ENCODE measurements at regions not wholly inside any gene's neighbourhood (a gene's known extent, or its start where the extent isn't known, plus 50 kb on each side); places are given as distances from the start of the nearest gene placed in this dataset.

- peaks cover 12% of the 10 kb centered on the region for H3K9me3 Mint-ChIP-seq (ENCODE audit: low read depth)
- H3K27me3 Mint-ChIP-seq: no peaks in the 10 kb centered on the region
- DNase-seq (ENCODE audit: low spot score, unreplicated experiment): no peak
- no peaks in the 10 kb centered on the region for H3K4me1 Mint-ChIP-seq (ENCODE audit: low read depth)
- no peak for TF ChIP-seq CTCF (IDR thresholded peaks at IDR 0.05; ENCODE audit: unreplicated experiment)
- H3K4me3 Mint-ChIP-seq (ENCODE audit: low read depth): no peak overlapping the region
- no peak overlapping the region for H3K27ac Mint-ChIP-seq
- peaks cover 5% of the 10 kb centered on the region for H3K36me3 Mint-ChIP-seq (ENCODE audit: insufficient read depth)
These were observed 1245.1 kb upstream of the ADGRL4 start for GRCh38 chr1:80251591-80251990.

GRCh38 chr1:80251171-80251570, 1244.6 kb upstream of the ADGRL4 start:
- Mint-ChIP-seq H3K4me1 (ENCODE audit: low read depth) (no peaks in the 10 kb centered on the region), H3K27ac (no peak overlapping the region), H3K9me3 (ENCODE audit: low read depth) (peaks cover 12% of the 10 kb centered on the region), H3K4me3 (ENCODE audit: low read depth) (no peak overlapping the region), H3K36me3 (ENCODE audit: insufficient read depth) (peaks cover 5% of the 10 kb centered on the region), H3K27me3 (no peaks in the 10 kb centered on the region)
- no peak for DNase-seq (ENCODE audit: low spot score, unreplicated experiment)
- TF ChIP-seq CTCF (IDR thresholded peaks at IDR 0.05; ENCODE audit: unreplicated experiment): no peak

GRCh38 chr1:80250573-80251168, 1244.1 kb upstream of the ADGRL4 start:
- peaks cover 12% of the 10 kb centered on the region for H3K9me3 Mint-ChIP-seq (ENCODE audit: low read depth)
- no peak overlapping the region for H3K4me3 Mint-ChIP-seq (ENCODE audit: low read depth)
- no peaks in the 10 kb centered on the region for H3K4me1 Mint-ChIP-seq (ENCODE audit: low read depth)
- no peak overlapping the region for H3K27ac Mint-ChIP-seq
- H3K36me3 Mint-ChIP-seq (ENCODE audit: insufficient read depth): peaks cover 5% of the 10 kb centered on the region
- no peaks in the 10 kb centered on the region for H3K27me3 Mint-ChIP-seq
- DNase-seq (ENCODE audit: low spot score, unreplicated experiment): no peak
- TF ChIP-seq CTCF (IDR thresholded peaks at IDR 0.05; ENCODE audit: unreplicated experiment): no peak

GRCh38 chr1:80249699-80250098, 1243.2 kb upstream of the ADGRL4 start:
- Mint-ChIP-seq H3K27me3 (no peaks in the 10 kb centered on the region), H3K9me3 (ENCODE audit: low read depth) (peaks cover 12% of the 10 kb centered on the region), H3K4me3 (ENCODE audit: low read depth) (no peak overlapping the region), H3K4me1 (ENCODE audit: low read depth) (no peaks in the 10 kb centered on the region), H3K27ac (no peak overlapping the region), H3K36me3 (ENCODE audit: insufficient read depth) (peaks cover 5% of the 10 kb centered on the region)
- no peak for DNase-seq (ENCODE audit: low spot score, unreplicated experiment)
- TF ChIP-seq CTCF (IDR thresholded peaks at IDR 0.05; ENCODE audit: unreplicated experiment): no peak

- TF ChIP-seq CTCF (IDR thresholded peaks at IDR 0.05; ENCODE audit: unreplicated experiment): no peak
- Mint-ChIP-seq H3K27ac (no peak overlapping the region), H3K27me3 (no peaks in the 10 kb centered on the region), H3K4me1 (ENCODE audit: low read depth) (no peaks in the 10 kb centered on the region), H3K9me3 (ENCODE audit: low read depth) (peaks cover 12% of the 10 kb centered on the region), H3K4me3 (ENCODE audit: low read depth) (no peak overlapping the region), H3K36me3 (ENCODE audit: insufficient read depth) (peaks cover 5% of the 10 kb centered on the region)
- no peak for DNase-seq (ENCODE audit: low spot score, unreplicated experiment)
These were observed 1242.4 kb upstream of the ADGRL4 start for GRCh38 chr1:80248886-80249285.
